Mesodermal cell (in vitro differentiated cells): ENCODE measurements at regions not wholly inside any gene's neighbourhood (a gene's known extent, or its start where the extent isn't known, plus 50 kb on each side); places are given as distances from the start of the nearest gene placed in this dataset.

Experiments used
- H3K27ac ChIP-seq: 2 replicates; pipeline ENCODE4 v1.7.0; 2013; ENCODE audit warnings: mild to moderate bottlenecking, low read depth, low read length, moderate library complexity; ENCODE audit not compliant: severe bottlenecking
- H3K36me3 ChIP-seq: 2 replicates; pipeline ENCODE4 v1.7.1; 2013; ENCODE audit warnings: mild to moderate bottlenecking, low read length, moderate library complexity; ENCODE audit not compliant: control insufficient read depth, insufficient read depth
- H3K4me1 ChIP-seq: one replicate; pipeline ENCODE4 v1.7.1; 2013; ENCODE audit warnings: mild to moderate bottlenecking, low read length; ENCODE audit not compliant: insufficient read depth, control insufficient read depth, poor library complexity, severe bottlenecking
- H3K4me3 ChIP-seq: 2 replicates; pipeline ENCODE4 v1.7.0; 2013; ENCODE audit warnings: low read length, control low read depth, mild to moderate bottlenecking; ENCODE audit not compliant: insufficient read depth, poor library complexity, severe bottlenecking; ENCODE audit errors: extremely low read depth
- H3K9me3 ChIP-seq: 2 replicates; pipeline ENCODE4 v1.7.1; 2013; ENCODE audit warnings: mild to moderate bottlenecking, low read length, moderate library complexity; ENCODE audit not compliant: control insufficient read depth
- WGBS, 2 experiments: methylation state at CpG; one replicate each; pipeline ENCODE4 v1.1.5; 2013; ENCODE audit warnings: missing lambda C conversion rate in 2 of 2; ENCODE audit not compliant: insufficient coverage in 2 of 2; 5-methylcytosine and 5-hydroxymethylcytosine counted together

GRCh38 chr15:93557696-93558095 lies 468.7 kb upstream of the RGMA start:
- WGBS, 2 experiments, result 100% methylated on average over 1 of the region's 1 CpG
- H3K27ac ChIP-seq, result no peak overlapping the region
- H3K9me3 ChIP-seq, result no peaks in the 10 kb centered on the region
- H3K4me3 ChIP-seq, result no peak overlapping the region
- H3K36me3 ChIP-seq, result no peaks in the 10 kb centered on the region
- no peaks in the 10 kb centered on the region for H3K4me1 ChIP-seq

GRCh38 chr15:93553167-93553935 lies 464.3 kb upstream of the RGMA start:
- Histone ChIP-seq H3K9me3 (no peaks in the 10 kb centered on the region), H3K27ac (no peak overlapping the region), H3K36me3 (no peaks in the 10 kb centered on the region), H3K4me3 (no peak overlapping the region), H3K4me1 (no peaks in the 10 kb centered on the region)
- 44% methylated on average over 2 of the region's 3 CpGs; no CpG with 5 or more reads in 1 of the 2 experiments for WGBS, 2 experiments

GRCh38 chr15:93543093-93543492 lies 454.1 kb upstream of the RGMA start:
- H3K9me3 ChIP-seq, result no peaks in the 10 kb centered on the region
- no CpG with 5 or more reads among the region's 3 CpGs for WGBS, 2 experiments
- no peak overlapping the region for H3K4me3 ChIP-seq

GRCh38 chr15:93527374-93528050 lies 438.5 kb upstream of the RGMA start:
- 64 to 100% methylated on average over 1 to 2 of the region's 5 CpGs for WGBS, 2 experiments

More at GRCh38 chr15:93543093-93543492, 454.1 kb upstream of the RGMA start:
- no peaks in the 10 kb centered on the region for H3K4me1 ChIP-seq
- H3K36me3 ChIP-seq, result no peaks in the 10 kb centered on the region
- H3K27ac ChIP-seq, result no peak overlapping the region

GRCh38 chr15:93524432-93524831 lies 435.4 kb upstream of the RGMA start:
- Histone ChIP-seq H3K4me3 (no peak overlapping the region), H3K9me3 (no peaks in the 10 kb centered on the region), H3K27ac (no peak overlapping the region), H3K36me3 (no peaks in the 10 kb centered on the region), H3K4me1 (no peaks in the 10 kb centered on the region)
- WGBS, 2 experiments, result 71 to 96% methylated on average over 3 to 4 of the region's 6 CpGs

More at GRCh38 chr15:93527374-93528050, 438.5 kb upstream of the RGMA start:
- Histone ChIP-seq H3K4me3 (no peak overlapping the region), H3K36me3 (no peaks in the 10 kb centered on the region), H3K9me3 (no peaks in the 10 kb centered on the region), H3K27ac (no peak overlapping the region), H3K4me1 (no peaks in the 10 kb centered on the region)

- Histone ChIP-seq H3K9me3 (no peaks in the 10 kb centered on the region), H3K4me1 (no peaks in the 10 kb centered on the region), H3K4me3 (no peak overlapping the region), H3K27ac (no peak overlapping the region), H3K36me3 (no peaks in the 10 kb centered on the region)
- WGBS, 2 experiments, result 84 to 89% methylated on average over 6 to 7 of the region's 7 CpGs
Measured at GRCh38 chr15:93523481-93523880, 434.5 kb upstream of the RGMA start.

- Histone ChIP-seq H3K4me3 (no peak overlapping the region), H3K9me3 (no peaks in the 10 kb centered on the region), H3K36me3 (no peaks in the 10 kb centered on the region), H3K4me1 (no peaks in the 10 kb centered on the region), H3K27ac (no peak overlapping the region)
- WGBS, 2 experiments, result 43 to 44% methylated on average over 1 of the region's 4 CpGs
Measured at GRCh38 chr15:93520206-93520605, 431.2 kb upstream of the RGMA start.

GRCh38 chr15:93519599-93519998 lies 430.6 kb upstream of the RGMA start:
- no peaks in the 10 kb centered on the region for H3K4me1 ChIP-seq
- WGBS, 2 experiments, result 85 to 92% methylated on average over 2 of the region's 3 CpGs
- H3K36me3 ChIP-seq, result no peaks in the 10 kb centered on the region
- H3K9me3 ChIP-seq, result no peaks in the 10 kb centered on the region
- no peak overlapping the region for H3K27ac ChIP-seq
- H3K4me3 ChIP-seq, result no peak overlapping the region

- Histone ChIP-seq H3K4me1 (no peaks in the 10 kb centered on the region), H3K4me3 (no peak overlapping the region), H3K9me3 (no peaks in the 10 kb centered on the region), H3K27ac (no peak overlapping the region), H3K36me3 (no peaks in the 10 kb centered on the region)
- WGBS, 2 experiments, result 83 to 100% methylated on average over 1 to 2 of the region's 3 CpGs
Measured at GRCh38 chr15:93517176-93517575, 428.2 kb upstream of the RGMA start.

- 88 to 90% methylated on average over 1 to 2 of the region's 5 CpGs for WGBS, 2 experiments
- Histone ChIP-seq H3K27ac (no peak overlapping the region), H3K4me1 (no peaks in the 10 kb centered on the region), H3K4me3 (no peak overlapping the region), H3K9me3 (no peaks in the 10 kb centered on the region), H3K36me3 (no peaks in the 10 kb centered on the region)
Measured at GRCh38 chr15:93515256-93516051, 426.4 kb upstream of the RGMA start.
